ENCODE measurements at regions not wholly inside any gene's neighbourhood (a gene's known extent, or its start where the extent isn't known, plus 50 kb on each side); places are given as distances from the start of the nearest gene placed in this dataset.

- TF ChIP-seq CTCF (IDR thresholded peaks at IDR 0.05), result no peak
- no peak for TF ChIP-seq POLR2A (IDR thresholded peaks at IDR 0.05)
Observed at GRCh38 chr10:10178476-10178875, 839.2 kb upstream of the CELF2 start.

Data from esophagus squamous epithelium (tissue), 4 donors.